Right lobe of liver (tissue), 1 donor: ENCODE measurements at regions not wholly inside any gene's neighbourhood (a gene's known extent, or its start where the extent isn't known, plus 50 kb on each side); places are given as distances from the start of the nearest gene placed in this dataset.

Experiments used
- small RNA-seq, 2 experiments: library from RNA; depleted of rRNA; stranded (forward); fragments of <200 nt; gene quantifications; one replicate each; pipeline ENCODE3, GENCODE V24; 2016

Small RNAs in the stretch of these regions (small RNA-seq; reads per million reads assigned to genes)
- 0 reads per million in 2 experiments for gene RNU6-102P
